ENCODE measurements at regions not wholly inside any gene's neighbourhood (a gene's known extent, or its start where the extent isn't known, plus 50 kb on each side); places are given as distances from the start of the nearest gene placed in this dataset.

- no peak for TF ChIP-seq CTCF (IDR thresholded peaks at IDR 0.05; ENCODE audit: low read depth, low read length)
- Histone ChIP-seq H3K27me3 (ENCODE audit: control insufficient read depth, insufficient read depth, low read length) (no peaks in the 10 kb centered on the region), H3K27ac (ENCODE audit: low read depth, low read length) (no peak overlapping the region), H3K9me3 (ENCODE audit: control insufficient read depth, insufficient read depth, low read length) (no peaks in the 10 kb centered on the region), H3K4me3 (ENCODE audit: low read depth, low read length) (no peak overlapping the region)
- POLR2A ChIA-PET, result no interaction called here
- CTCF ChIA-PET, result no interaction called here
- DNase-seq (ENCODE audit: low read depth, low spot score), result no peak
Observed at GRCh38 chr6:144847916-144848315, 562.8 kb downstream of the UTRN start.

GRCh38 chr6:144849920-144850319 is 564.8 kb downstream of the UTRN start:
- no peak overlapping the region for H3K27ac ChIP-seq (ENCODE audit: low read depth, low read length)
- ChIA-PET POLR2A (no interaction called here), CTCF (no interaction called here)
- no peak for TF ChIP-seq CTCF (IDR thresholded peaks at IDR 0.05; ENCODE audit: low read depth, low read length)
- H3K4me3 ChIP-seq (ENCODE audit: low read depth, low read length), result no peak overlapping the region
- no peaks in the 10 kb centered on the region for H3K27me3 ChIP-seq (ENCODE audit: control insufficient read depth, insufficient read depth, low read length)
- H3K9me3 ChIP-seq (ENCODE audit: control insufficient read depth, insufficient read depth, low read length), result no peaks in the 10 kb centered on the region
- no peak for DNase-seq (ENCODE audit: low read depth, low spot score)

- Histone ChIP-seq H3K27me3 (ENCODE audit: control insufficient read depth, insufficient read depth, low read length) (no peaks in the 10 kb centered on the region), H3K4me3 (ENCODE audit: low read depth, low read length) (no peak overlapping the region), H3K27ac (ENCODE audit: low read depth, low read length) (no peak overlapping the region), H3K9me3 (ENCODE audit: control insufficient read depth, insufficient read depth, low read length) (no peaks in the 10 kb centered on the region)
- DNase-seq (ENCODE audit: low read depth, low spot score), result no peak
- TF ChIP-seq CTCF (IDR thresholded peaks at IDR 0.05; ENCODE audit: low read depth, low read length), result no peak
- ChIA-PET POLR2A (no interaction called here), CTCF (no interaction called here)
Observed at GRCh38 chr6:144853603-144854002, 568.5 kb downstream of the UTRN start.

GRCh38 chr6:144854654-144855053 is 569.5 kb downstream of the UTRN start:
- Histone ChIP-seq H3K27me3 (ENCODE audit: control insufficient read depth, insufficient read depth, low read length) (no peaks in the 10 kb centered on the region), H3K4me3 (ENCODE audit: low read depth, low read length) (no peak overlapping the region), H3K9me3 (ENCODE audit: control insufficient read depth, insufficient read depth, low read length) (no peaks in the 10 kb centered on the region), H3K27ac (ENCODE audit: low read depth, low read length) (no peak overlapping the region)
- no peak for DNase-seq (ENCODE audit: low read depth, low spot score)
- CTCF ChIA-PET, result no interaction called here
- no peak for TF ChIP-seq CTCF (IDR thresholded peaks at IDR 0.05; ENCODE audit: low read depth, low read length)
- POLR2A ChIA-PET, result no interaction called here

- Histone ChIP-seq H3K27me3 (ENCODE audit: control insufficient read depth, insufficient read depth, low read length) (no peaks in the 10 kb centered on the region), H3K9me3 (ENCODE audit: control insufficient read depth, insufficient read depth, low read length) (no peaks in the 10 kb centered on the region), H3K4me3 (ENCODE audit: low read depth, low read length) (no peak overlapping the region), H3K27ac (ENCODE audit: low read depth, low read length) (no peak overlapping the region)
- POLR2A ChIA-PET, result no interaction called here
- CTCF ChIA-PET, result no interaction called here
- DNase-seq (ENCODE audit: low read depth, low spot score), result no peak
- no peak for TF ChIP-seq CTCF (IDR thresholded peaks at IDR 0.05; ENCODE audit: low read depth, low read length)
Observed at GRCh38 chr6:144855375-144855774, 570.2 kb downstream of the UTRN start.

Data from AG04450 (cell line).